Right lung (tissue), 2 donors: ENCODE measurements at regions not wholly inside any gene's neighbourhood (a gene's known extent, or its start where the extent isn't known, plus 50 kb on each side); places are given as distances from the start of the nearest gene placed in this dataset.
"Not testable (repeated sequence)": the region's sequence is repeated elsewhere in the genome, so short reads cannot be mapped to it uniquely, and the experiment has no call there.

ENCODE experiments used
- DNase-seq, 2 donors: peaks; one replicate each; pipeline ENCODE4 v3.0.0-alpha.2; 2013

GRCh38 chr2:12448846-12449505 is 267.8 kb upstream of the TRIB2 start:
- no peak for DNase-seq

DNA sequence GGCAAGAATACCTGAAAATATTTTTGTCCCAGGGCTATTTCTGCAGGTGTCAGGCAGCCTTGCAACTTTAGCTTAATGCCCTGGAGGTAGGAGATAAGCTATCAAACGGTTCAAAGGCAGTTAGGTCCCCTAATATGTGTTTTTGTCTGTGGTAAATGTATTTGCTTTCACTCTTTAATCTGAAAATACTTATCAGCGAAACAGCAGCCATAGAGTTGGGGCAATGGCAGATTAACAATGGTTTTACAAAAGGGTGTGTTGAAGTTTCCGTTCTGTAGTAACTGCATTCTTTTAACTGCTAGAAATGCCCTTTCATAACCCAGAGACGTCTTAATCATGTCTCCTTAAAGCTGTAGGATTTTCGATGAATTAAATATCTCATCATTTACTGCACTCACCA is 265.0 kb upstream of the TRIB2 start:
- DNase-seq, result no peak

DNA sequence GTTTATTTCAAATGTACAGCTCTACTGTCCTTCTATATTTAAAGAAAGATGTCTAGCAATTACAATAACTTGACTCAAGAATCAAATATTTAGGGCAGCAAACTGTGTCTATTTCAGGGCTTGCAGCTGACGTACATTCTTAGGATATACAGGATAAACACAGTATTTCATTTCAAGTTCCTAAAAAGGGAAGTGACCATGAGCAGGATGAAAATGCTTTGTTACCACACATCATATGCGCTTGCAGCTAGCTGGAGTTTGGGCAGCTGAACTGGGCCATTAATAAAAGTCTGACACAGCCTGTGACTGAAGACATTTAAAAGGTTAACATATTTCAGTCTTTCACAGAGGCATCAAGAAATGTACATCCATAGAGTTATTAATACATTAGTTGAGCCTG is 264.6 kb upstream of the TRIB2 start:
- peak in 1 of 2 donors; percentile 24 for DNase-seq

- no peak for DNase-seq
Measured at GRCh38 chr2:12453731-12454130, 263.0 kb upstream of the TRIB2 start.

DNA sequence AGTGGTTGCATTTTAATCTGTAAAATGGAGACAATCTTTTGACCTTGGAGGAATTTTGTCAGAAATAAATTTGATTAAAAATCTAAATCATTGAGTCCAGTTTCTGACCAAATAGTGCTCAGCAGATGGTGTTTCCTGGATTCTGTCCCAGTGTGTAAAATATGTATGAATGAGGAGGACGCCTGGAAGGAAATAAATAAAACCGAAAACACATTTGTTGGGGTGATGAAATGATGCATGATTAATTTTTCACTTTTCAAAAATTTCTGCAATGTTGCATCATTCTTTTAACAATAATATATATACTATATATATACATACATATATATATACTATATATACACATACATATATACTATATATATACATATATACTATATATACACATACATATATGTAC is 261.1 kb upstream of the TRIB2 start:
- no peak for DNase-seq

- peak; percentile 83 to 86 for DNase-seq
Measured at GRCh38 chr2:12456293-12457106, 260.2 kb upstream of the TRIB2 start.

DNA sequence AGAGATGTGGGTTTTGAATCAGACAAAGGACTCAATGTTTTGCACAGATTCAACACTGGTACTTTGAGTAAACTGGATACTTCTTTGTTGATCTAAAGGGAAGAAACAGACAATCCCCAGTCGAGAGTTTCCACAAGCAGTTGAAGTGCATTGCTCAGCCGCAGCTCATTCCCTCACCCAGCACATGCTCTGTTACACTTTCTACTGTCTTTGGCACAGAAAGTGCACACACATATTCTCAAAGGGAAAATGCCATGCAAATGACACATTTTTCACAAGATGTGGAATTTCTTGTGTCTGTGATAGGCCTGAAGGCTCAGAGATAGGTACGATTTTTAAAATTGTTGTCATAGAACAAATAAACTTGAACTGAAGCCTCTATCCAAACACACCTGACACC is 258.9 kb upstream of the TRIB2 start:
- no peak for DNase-seq

- no peak for DNase-seq
Measured at GRCh38 chr2:12463189-12463588, 253.5 kb upstream of the TRIB2 start.

- DNase-seq, result peak in 1 of 2 donors; percentile 31
Measured at GRCh38 chr2:12465631-12466135, 251.1 kb upstream of the TRIB2 start.

DNA sequence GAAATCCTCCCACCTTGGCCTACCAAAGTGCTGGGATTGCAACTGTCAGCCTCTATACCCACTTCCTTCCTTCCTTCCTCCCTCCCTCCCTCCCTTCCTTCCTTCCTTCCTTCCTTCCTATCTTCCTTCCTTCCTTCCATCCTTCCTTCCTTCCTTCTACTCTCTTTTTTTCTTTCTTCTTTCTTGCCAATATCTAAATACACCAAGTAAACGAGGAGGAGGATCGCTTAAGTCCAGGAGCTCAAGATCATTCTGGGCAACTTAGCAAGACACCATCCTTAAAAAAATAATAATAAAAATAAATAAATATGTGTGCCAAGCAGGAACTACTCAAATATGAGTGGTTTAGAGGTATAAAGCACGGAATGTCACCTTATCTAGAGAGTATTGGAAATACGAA is 249.4 kb upstream of the TRIB2 start:
- DNase-seq, result no peak

- DNase-seq, result no peak
Measured at GRCh38 chr2:12469141-12469561, 247.6 kb upstream of the TRIB2 start.

GRCh38 chr2:12472265-12472664 is 244.5 kb upstream of the TRIB2 start:
- not testable (repeated sequence) for DNase-seq

DNA sequence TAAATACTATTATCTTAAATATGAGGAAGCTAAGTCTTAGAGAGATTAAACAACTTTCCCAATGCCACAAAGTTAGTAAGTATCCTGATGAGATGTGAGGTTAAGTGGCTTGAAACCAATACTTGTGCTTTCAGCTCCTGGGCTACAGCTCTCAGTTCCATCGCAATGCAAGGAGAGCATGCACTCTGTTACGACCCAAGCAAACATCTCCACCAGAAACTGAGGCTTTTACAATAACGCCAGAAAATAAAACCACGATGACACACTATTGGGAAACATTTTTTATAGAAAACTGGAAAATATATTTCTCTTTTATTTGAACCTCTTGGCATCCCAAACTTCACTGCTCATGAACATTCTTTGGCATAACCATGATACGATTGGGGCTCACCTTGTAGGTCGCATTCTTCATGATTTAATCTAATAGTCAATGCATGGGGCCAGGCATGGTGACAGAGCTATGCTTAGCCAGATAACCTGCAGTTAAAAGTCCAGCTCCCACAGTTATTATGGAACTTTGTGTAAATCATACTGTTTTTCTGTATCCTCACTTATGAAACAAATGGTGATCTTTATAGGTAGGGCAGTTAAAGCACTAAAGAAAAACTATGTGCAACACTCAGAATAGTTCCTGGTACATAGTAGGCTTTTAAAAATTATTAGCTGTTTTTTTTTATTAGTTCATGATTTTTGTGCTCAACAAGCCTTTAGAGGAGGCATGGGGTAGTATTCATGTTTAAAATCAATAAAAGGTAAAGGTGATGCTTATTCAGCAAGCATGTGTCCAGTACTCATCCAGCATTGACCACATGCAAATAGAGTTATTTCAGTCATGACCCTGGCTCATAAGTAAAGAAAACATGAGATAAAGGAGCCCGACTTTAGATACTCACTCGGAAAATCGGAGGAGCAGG is 238.3 kb upstream of the TRIB2 start:
- DNase-seq, result no peak

DNA sequence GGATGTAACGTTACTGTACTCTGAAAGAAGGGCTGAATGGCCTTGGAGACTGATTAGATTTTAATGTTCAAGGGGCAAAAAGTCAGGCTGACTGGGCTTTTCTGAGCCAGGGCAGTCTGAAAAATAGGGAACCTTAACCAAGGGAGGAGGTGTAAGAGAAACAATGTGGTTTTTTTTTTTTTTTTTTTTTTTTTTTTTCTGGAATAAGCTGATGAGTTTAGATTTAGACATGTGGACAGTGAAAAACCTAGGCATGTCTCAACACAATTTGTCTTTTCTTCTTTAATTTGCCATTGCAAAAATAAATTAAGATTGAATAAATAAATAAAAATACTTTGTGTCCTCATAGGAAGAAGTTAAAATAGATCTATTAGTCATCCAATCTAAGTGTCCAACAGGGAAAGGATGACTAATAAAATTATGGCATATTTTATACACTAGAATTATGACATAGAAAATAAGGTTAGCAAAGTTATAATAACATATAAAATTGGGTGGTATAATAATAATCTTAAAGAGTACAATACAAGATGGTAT is 237.6 kb upstream of the TRIB2 start:
- DNase-seq, result no peak

- DNase-seq, result no peak
Measured at GRCh38 chr2:12484536-12485115, 232.1 kb upstream of the TRIB2 start.

GRCh38 chr2:12486205-12487118 is 230.3 kb upstream of the TRIB2 start:
- no peak for DNase-seq

- no peak for DNase-seq
Measured at GRCh38 chr2:12487253-12488004, 229.3 kb upstream of the TRIB2 start.

DNA sequence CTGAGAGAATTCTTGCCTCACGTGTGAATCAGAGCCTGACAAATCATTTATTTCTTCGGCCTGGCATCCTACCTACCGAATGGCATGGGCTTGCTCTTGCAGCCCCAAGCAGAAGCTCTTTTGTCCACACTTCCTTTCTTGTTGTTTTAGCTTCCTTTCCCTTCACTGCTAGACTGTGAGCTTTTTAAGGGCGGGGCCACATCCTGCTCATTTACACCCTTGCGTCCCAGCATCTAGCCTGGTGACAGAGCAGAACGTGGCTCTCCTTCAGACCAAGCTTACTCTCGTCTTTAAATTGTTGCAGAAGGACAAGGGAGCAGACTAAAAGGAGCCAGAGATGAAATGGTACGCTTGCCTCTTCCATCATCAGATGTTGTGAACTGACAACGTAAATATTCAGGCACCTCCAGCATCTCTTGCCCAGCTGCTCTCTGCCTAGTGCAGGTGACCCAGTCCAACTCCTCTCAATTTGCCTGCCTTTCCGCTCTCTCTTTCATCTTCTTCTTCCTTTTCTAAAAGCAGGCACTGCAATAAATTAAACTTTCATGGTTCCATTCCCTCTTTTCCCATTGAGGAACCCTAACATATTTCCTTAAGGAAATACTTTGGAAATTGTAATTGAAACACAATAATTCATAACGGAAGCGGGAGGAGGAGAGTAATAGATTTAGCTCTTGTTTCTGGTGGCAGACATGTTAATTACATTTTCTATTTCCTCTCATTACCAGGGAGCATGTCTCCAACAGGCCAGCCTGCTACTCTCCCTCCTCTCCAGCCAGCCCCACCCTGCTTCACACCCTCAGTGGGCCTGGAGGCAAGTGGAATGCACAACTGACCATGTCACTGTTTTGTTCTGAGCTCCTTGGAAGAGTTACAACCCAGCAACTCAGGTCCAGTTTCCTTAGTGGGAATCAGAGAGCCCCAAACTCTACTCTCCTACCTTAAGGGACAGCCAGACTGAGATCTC is 228.1 kb upstream of the TRIB2 start:
- no peak for DNase-seq
